Tibial nerve (tissue), 4 donors: ENCODE measurements at regions not wholly inside any gene's neighbourhood (a gene's known extent, or its start where the extent isn't known, plus 50 kb on each side); places are given as distances from the start of the nearest gene placed in this dataset.

Experiments used
- CTCF ChIP-seq, 5 experiments: fragments of 200-600 bp in 3 of 5; fragments of 450-650 bp in 2 of 5; sonication (generic) in 3 of 5; IDR thresholded peaks; one replicate each; pipeline ENCODE4 v1.5.1; 2016 to 2019; ENCODE audit warnings: antibody characterized with exemption in 5 of 5, mild to moderate bottlenecking in 3 of 5, moderate library complexity in 2 of 5
- EP300 ChIP-seq, 2 donors: sonication (generic); formaldehyde crosslinking; IDR thresholded peaks; one replicate each; pipeline ENCODE4 v1.6.1; 2017; ENCODE audit warnings: antibody characterized with exemption in 2 of 2, mild to moderate bottlenecking in 1 of 2
- POLR2A ChIP-seq, 2 donors: fragments of 450-650 bp; IDR thresholded peaks; one replicate each; pipeline ENCODE4 v1.6.1; 2017; ENCODE audit warnings: antibody characterized with exemption in 2 of 2, mild to moderate bottlenecking in 2 of 2, moderate library complexity in 2 of 2

GRCh38 chr21:27841084-27841672, 874.3 kb upstream of the ADAMTS5 start:
- TF ChIP-seq CTCF (IDR thresholded peaks at IDR 0.05) (no peak), POLR2A (IDR thresholded peaks at IDR 0.05) (no peak), EP300 (IDR thresholded peaks at IDR 0.05) (no peak)
